ENCODE measurements at regions not wholly inside any gene's neighbourhood (a gene's known extent, or its start where the extent isn't known, plus 50 kb on each side); places are given as distances from the start of the nearest gene placed in this dataset.
A peak's percentile ranks its signal among the peaks of the same experiment; 100 is the strongest.
"Not testable (repeated sequence)": the region's sequence is repeated elsewhere in the genome, so short reads cannot be mapped to it uniquely, and the experiment has no call there.

DNA sequence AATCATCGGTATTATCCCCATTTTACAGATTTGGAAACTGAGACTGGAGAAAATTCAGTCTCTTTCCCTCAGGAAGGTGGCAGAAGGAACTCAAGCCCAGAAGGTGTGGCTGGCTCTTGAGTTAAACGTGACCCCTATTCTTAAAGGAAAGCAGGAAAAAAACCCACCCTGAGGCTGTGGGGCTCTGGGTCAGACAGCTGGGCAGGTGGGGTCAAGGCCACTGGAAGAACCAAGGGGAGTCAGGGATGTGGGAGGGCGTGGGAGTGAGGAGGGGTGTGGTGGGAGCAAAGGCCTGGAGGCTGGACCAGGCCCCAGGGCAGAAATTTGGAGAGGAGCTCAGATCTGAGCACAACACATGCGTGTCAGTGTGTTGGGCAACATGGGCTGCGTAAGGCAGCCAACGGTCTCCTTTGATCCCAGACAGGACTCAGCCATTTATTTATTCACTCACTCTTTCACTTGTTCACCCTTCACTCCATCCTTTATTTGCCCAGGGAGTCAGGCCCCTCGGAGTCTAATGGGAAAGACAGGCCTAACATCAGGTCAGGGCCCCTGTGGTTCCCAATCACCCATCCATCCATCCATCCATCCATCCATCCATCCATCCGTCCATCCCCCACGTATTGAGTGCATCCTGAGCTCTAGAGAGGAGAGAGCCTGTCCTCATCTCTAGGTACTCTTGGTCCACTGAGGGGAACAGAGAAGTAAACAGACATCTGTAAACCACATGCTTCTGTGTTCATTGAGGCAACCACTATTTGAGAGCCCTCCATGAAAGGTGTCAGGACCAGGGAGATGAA lies 165.0 kb downstream of the VEGFA start:
- no peak for DNase-seq (ENCODE audit: low spot score)

DNA sequence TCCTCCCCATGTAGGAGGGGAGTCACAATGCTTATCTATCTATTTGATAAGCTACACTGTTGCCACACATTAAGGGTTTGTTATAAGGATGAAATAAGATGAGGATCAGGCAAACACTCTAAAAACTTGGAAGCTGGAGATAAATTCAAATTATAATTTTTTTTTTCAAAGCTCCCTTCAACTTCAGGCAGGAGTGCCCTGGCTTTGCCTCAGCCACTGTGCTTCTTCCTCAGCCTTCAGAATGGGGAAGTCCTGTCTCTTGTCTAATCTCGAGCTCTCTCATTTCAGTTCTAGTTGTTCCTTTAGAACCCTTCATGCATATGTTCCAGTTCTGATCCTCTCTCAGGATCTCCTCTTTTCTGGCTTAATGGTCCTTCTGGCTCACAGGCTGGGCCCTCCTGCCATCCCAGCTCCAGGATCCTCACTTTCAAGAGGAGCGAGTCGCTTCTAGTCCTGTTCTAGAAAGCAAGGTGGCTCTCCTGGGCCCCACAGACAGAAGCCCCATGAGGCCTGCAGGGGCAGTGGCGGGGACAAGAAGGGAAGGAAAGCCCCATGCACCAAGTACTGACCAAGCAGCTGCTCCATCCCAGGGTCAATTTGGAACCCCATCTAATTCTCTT lies 164.3 kb downstream of the VEGFA start:
- DNase-seq (ENCODE audit: low spot score), result no peak

DNA sequence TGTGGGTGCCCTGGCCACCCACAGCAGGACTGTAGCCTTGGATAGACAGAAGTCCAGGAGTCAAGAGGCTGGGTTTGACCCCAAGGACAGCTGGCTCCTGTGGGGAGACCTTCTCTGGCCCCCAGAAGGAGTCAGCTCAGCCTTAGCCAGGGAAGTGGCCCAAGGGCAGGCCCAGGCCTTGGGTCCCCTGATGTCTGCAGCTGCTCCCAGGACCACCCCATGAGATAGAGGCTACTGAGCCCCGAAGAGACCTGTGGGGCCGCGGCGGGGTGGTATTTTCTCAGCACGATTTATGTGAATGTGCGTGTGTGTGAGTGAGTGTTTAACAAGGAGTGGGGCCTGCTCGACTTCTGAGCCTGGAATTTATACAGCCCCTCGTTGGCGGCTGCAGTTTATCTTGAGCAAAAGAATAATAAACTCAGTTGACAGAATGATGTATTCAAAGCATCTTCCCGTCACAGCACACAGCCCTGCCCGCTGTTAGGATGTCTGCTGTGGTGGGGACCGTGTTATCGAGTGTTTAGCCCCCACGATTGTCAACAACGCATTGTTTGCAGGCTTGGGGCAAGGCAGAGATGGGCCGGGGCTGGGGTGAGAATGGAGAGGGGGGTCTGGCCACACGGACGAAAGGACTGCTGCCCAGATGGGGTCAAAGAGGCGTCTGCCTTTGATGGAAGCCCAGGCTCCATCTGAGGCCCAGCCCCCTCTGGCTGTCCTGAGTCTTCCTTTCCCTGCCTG lies 163.3 kb downstream of the VEGFA start:
- peak; percentile 31 for DNase-seq (ENCODE audit: low spot score)

- DNase-seq (ENCODE audit: low spot score), result no peak
Measured at GRCh38 chr6:43932259-43933147, 162.5 kb downstream of the VEGFA start.

DNA sequence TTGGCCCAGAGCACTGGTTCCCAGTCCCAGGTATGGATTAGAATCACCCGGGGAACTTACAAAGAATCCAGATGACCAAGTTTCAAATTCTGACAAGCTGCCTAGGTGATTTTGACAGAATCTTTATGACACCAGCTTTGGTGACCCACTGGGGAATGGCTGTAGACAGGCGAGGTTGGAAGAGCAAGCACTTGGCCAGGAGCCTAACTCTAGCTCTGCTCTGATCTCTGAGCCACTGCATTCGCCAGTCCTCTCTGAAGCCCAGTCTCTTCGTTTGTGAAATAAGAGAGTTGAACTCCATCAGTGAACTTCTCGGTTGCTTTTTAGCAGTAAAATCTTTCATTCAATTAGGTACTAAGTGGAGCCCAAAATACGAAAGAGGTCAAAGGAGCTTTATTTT lies 161.2 kb downstream of the VEGFA start:
- no peak for DNase-seq (ENCODE audit: low spot score)

DNA sequence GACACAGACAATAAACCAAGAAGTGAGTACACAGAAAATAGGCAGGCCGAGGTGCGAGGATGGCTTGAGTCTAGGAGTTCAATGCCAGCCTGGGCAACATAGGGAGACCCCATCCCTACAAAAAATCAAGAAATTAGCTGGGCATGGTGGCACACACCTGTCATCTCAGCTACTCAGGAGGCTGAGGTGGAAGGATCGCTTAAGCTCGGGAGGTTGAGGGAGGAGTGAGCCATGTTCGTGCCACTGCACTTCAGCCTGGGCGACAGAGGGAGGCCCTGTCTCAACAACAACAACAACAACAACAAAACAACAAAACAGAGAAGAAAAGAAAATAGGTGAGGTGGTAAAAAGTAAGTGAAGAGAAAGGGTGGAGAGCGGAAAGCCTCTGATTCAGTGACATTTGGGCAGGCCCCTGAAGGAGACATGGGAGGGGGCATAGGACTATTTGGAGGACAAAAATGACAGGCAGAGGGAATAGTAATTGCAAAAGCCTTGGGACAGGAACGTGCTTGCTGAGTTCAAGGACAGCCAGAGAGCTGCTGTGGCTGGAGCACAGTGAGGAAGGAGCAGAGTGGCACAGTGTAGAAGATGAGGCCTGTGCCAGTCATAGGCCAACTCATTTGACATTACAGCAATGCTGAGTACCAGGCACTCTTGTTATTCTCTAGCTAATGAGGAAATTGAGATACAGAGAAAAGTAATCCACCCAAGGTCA lies 160.6 kb downstream of the VEGFA start:
- no peak for DNase-seq (ENCODE audit: low spot score)

GRCh38 chr6:43929511-43929910 lies 159.5 kb downstream of the VEGFA start:
- no peak for DNase-seq (ENCODE audit: low spot score)

DNA sequence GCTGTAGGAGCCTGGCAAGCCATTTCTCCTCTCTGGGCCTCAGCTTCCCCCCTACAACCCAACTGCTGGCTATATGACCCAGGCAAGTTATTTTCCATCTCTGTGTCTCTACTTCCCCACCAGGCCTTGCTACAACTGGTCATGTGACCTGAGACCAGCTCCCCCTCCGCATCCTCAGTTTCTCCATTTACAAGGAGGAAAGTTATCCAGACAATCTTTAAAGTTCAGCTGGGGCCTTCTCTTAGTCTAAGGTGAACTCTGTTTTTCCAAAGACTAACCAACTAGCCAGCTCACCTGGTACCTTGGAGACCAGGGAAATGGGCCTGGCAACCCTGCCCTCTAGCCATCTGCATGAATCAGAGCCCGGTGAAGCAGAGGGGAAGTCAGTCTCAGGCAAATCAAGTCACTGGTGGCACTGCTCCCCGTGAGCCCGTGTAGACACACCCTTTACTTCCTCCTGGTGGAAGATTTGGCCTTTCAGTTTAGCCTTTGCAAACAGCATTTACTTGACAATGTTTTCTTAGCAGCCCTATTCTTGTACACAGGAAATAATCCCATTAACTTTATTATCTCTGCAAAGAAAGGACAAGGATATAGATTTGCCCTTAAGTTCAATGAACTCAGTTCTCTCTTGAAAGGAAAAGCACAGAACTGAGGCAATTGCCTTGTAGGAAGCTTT lies 157.7 kb downstream of the VEGFA start:
- no peak for DNase-seq (ENCODE audit: low spot score)

GRCh38 chr6:43926634-43927531 lies 156.9 kb downstream of the VEGFA start:
- peak; percentile 29 for DNase-seq (ENCODE audit: low spot score)

- DNase-seq (ENCODE audit: low spot score), result not testable (repeated sequence)
Measured at GRCh38 chr6:43925636-43926139, 155.7 kb downstream of the VEGFA start.

DNA sequence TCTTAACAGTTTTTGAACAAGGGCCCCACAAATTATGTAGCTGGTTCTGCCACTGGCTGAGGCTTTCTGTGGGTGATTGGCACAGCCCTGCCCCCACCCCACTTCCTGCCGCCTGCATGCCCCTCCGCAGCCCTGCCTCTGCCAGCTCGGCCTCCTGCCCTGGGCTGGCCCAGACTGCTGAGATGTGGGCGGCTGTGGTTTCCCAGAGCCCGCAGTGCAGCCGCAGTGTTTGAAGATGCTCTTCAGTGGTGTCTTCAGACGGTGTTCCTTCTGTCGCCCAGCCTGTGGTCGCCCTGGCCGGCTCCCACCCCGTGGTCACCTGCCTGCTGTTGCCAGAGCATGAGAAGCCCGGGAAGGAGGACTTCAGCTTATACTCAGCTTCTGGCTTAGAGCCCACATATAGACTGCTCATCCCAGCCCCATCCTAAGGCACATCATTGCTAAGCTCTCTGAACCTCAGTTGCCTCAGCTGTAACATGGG lies 154.3 kb downstream of the VEGFA start:
- no peak for DNase-seq (ENCODE audit: low spot score)

- peak; percentile 31 for DNase-seq (ENCODE audit: low spot score)
Measured at GRCh38 chr6:43923376-43924221, 153.6 kb downstream of the VEGFA start.

- no peak for DNase-seq (ENCODE audit: low spot score)
Measured at GRCh38 chr6:43922426-43923375, 152.7 kb downstream of the VEGFA start.

GRCh38 chr6:43921548-43922425 lies 151.8 kb downstream of the VEGFA start:
- DNase-seq (ENCODE audit: low spot score), result no peak

GRCh38 chr6:43921039-43921438 lies 151.0 kb downstream of the VEGFA start:
- DNase-seq (ENCODE audit: low spot score), result no peak

DNA sequence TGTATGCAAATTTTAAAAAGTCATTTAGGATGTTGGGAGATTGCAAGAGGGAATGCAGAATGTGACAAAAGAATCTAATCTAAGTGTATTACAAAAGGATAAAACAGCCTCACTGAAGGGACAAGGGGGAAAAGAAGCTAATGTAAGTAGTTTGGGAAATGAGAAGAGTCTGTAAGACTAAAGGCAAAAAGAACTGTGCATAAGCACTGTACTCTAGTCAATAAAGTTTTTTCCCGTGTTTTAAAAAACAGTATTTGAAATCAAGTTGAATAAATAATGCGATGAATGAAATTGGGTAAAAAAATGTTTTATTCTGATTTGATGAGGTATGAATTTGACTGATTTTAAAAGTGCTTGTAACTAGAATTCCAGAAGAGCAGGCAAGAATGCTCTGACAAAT lies 149.8 kb downstream of the VEGFA start:
- no peak for DNase-seq (ENCODE audit: low spot score)
